KMS-11 (cell line): ENCODE measurements at regions not wholly inside any gene's neighbourhood (a gene's known extent, or its start where the extent isn't known, plus 50 kb on each side); places are given as distances from the start of the nearest gene placed in this dataset.
A peak's percentile ranks its signal among the peaks of the same experiment; 100 is the strongest.

Source experiments
- H2AFZ ChIP-seq: fragments of 200-600 bp; sonication (generic); 2 replicates; pipeline ENCODE4 v1.6.1; 2016; ENCODE audit warnings: antibody characterized with exemption, mixed run types, low read depth
- H3K27ac ChIP-seq: fragments of 200-600 bp; sonication (generic); 2 replicates; pipeline ENCODE4 v1.6.1; 2016; ENCODE audit warnings: mild to moderate bottlenecking, mixed run types
- H3K27me3 ChIP-seq: fragments of 200-600 bp; sonication (generic); 2 replicates; pipeline ENCODE4 v1.6.1; 2017; ENCODE audit warnings: mild to moderate bottlenecking, low read depth, mixed run types, moderate library complexity; ENCODE audit not compliant: insufficient read depth
- H3K36me3 ChIP-seq: fragments of 200-600 bp; sonication (generic); 2 replicates; pipeline ENCODE4 v1.6.1; 2017; ENCODE audit warnings: mild to moderate bottlenecking, mixed run types; ENCODE audit not compliant: insufficient read depth
- H3K4me1 ChIP-seq: fragments of 200-600 bp; sonication (generic); 2 replicates; pipeline ENCODE4 v1.6.1; 2016; ENCODE audit warnings: mild to moderate bottlenecking, low read depth, mixed run types; ENCODE audit not compliant: poor library complexity, severe bottlenecking
- H3K4me2 ChIP-seq: fragments of 200-600 bp; sonication (generic); 2 replicates; pipeline ENCODE4 v1.7.0; 2016; ENCODE audit warnings: mild to moderate bottlenecking, mixed run types
- H3K4me3 ChIP-seq: fragments of 200-600 bp; sonication (generic); IDR thresholded peaks from 2 replicates; pipeline ENCODE4 v1.6.1; 2017; ENCODE audit warnings: low read depth, low read length, mixed read lengths; ENCODE audit not compliant: insufficient read depth
- H3K79me2 ChIP-seq: fragments of 200-600 bp; sonication (generic); 2 replicates; pipeline ENCODE4 v1.6.1; 2016; ENCODE audit warnings: low read depth, mixed run types; ENCODE audit not compliant: insufficient read depth
- H3K9ac ChIP-seq: fragments of 200-600 bp; sonication (generic); 2 replicates; pipeline ENCODE4 v1.6.1; 2016; ENCODE audit warnings: mild to moderate bottlenecking, mixed run types
- H4K20me1 ChIP-seq: fragments of 200-600 bp; sonication (generic); 2 replicates; pipeline ENCODE4 v1.6.1; 2016; ENCODE audit warnings: mild to moderate bottlenecking, mixed run types; ENCODE audit not compliant: insufficient read depth
- TF ChIP-seq, protein P1 (sequence below): fragments of 200-600 bp; sonication (generic); conservative IDR thresholded peaks from 2 replicates; pipeline ENCODE4 v1.6.1; 2017; ENCODE audit warnings: low read depth, mild to moderate bottlenecking, antibody characterized with exemption, low read length, moderate library complexity, mixed read lengths

DNA sequence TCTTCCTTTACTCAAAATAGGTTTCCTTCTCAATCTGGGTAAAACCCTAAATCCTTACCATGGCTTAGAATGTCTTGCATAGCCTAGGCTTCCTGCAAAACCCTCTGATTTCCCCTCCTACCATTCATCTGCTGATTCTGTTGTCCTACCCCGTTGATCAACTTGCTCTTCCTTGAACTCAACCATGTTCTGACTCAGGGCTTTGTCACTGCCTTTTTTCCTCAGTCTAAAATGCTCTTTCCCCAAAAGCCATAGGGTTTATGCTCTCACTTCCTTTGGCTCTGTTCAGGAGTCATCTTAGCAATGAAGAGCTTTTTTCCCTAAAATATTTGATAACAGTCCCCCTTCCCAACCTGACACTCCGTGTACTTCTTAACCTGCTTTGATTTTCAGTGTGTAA is 79.4 kb upstream of the IZUMO3 start:
- H3K4me3 ChIP-seq = no peak overlapping the region
- H3K36me3 ChIP-seq = no peaks in the 10 kb centered on the region
- TF ChIP-seq, protein P1, sequence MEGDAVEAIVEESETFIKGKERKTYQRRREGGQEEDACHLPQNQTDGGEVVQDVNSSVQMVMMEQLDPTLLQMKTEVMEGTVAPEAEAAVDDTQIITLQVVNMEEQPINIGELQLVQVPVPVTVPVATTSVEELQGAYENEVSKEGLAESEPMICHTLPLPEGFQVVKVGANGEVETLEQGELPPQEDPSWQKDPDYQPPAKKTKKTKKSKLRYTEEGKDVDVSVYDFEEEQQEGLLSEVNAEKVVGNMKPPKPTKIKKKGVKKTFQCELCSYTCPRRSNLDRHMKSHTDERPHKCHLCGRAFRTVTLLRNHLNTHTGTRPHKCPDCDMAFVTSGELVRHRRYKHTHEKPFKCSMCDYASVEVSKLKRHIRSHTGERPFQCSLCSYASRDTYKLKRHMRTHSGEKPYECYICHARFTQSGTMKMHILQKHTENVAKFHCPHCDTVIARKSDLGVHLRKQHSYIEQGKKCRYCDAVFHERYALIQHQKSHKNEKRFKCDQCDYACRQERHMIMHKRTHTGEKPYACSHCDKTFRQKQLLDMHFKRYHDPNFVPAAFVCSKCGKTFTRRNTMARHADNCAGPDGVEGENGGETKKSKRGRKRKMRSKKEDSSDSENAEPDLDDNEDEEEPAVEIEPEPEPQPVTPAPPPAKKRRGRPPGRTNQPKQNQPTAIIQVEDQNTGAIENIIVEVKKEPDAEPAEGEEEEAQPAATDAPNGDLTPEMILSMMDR = no peak
- H3K4me1 ChIP-seq = no peaks in the 10 kb centered on the region
- no peak overlapping the region for H2AFZ ChIP-seq
- no peaks in the 10 kb centered on the region for H3K79me2 ChIP-seq
- no peaks in the 10 kb centered on the region for H3K27me3 ChIP-seq
- no peak overlapping the region for H3K27ac ChIP-seq
- H3K9ac ChIP-seq = no peak overlapping the region
- H3K4me2 ChIP-seq = no peak overlapping the region
- H4K20me1 ChIP-seq = no peaks in the 10 kb centered on the region

DNA sequence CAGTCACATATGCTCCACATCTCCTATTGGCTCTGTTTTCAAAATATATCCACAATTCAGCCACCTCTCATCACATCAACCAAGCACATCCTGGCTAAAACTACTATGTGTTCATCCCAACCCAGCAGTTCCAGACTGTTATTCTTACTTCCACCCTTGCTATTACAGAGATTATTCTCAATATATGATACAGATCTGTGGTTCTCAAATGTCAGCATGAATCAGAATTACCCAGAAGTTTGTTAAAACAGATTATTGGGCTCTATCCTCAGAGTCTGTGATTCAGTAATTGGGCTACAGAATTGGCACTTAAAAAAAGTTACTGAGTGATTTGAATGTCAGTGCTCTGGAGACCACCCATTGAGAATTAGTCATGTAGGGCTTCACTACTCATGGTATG is 78.8 kb upstream of the IZUMO3 start:
- Histone ChIP-seq H4K20me1 (no peaks in the 10 kb centered on the region), H3K4me3 (no peak overlapping the region), H3K4me1 (no peaks in the 10 kb centered on the region), H3K27me3 (no peaks in the 10 kb centered on the region), H2AFZ (no peak overlapping the region), H3K27ac (no peak overlapping the region), H3K36me3 (no peaks in the 10 kb centered on the region), H3K79me2 (no peaks in the 10 kb centered on the region), H3K4me2 (no peak overlapping the region), H3K9ac (no peak overlapping the region)
- TF ChIP-seq, protein P1 = no peak

DNA sequence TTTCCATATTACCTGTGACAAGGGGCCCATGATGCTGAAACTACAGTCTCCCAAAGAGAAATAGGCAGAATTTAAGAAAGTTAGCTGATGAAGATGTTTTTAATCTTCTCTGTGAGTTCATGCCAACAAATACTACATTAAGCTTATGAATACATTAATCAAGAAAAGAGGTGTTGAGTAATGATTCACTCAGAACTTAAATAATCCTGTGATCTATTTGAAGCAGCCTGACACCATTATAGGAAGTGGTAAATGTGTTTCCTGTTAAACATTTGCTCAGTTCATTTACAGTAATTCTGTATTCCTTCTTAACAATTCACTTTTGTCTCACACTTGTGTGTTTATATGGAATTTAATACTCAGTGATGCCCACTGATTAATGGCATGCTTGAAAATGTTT is 75.0 kb upstream of the IZUMO3 start:
- H3K4me1 ChIP-seq = no peaks in the 10 kb centered on the region
- H3K27me3 ChIP-seq = no peaks in the 10 kb centered on the region
- H2AFZ ChIP-seq = no peak overlapping the region
- H3K27ac ChIP-seq = no peak overlapping the region
- no peaks in the 10 kb centered on the region for H4K20me1 ChIP-seq
- H3K9ac ChIP-seq = no peak overlapping the region
- no peaks in the 10 kb centered on the region for H3K36me3 ChIP-seq
- H3K79me2 ChIP-seq = no peaks in the 10 kb centered on the region
- TF ChIP-seq, protein P1 = no peak
- H3K4me2 ChIP-seq = no peak overlapping the region
- H3K4me3 ChIP-seq = no peak overlapping the region

GRCh38 chr9:24616863-24617262 is 71.2 kb upstream of the IZUMO3 start:
- Histone ChIP-seq H3K4me3 (no peak overlapping the region), H3K36me3 (no peaks in the 10 kb centered on the region), H3K4me1 (no peaks in the 10 kb centered on the region), H4K20me1 (no peaks in the 10 kb centered on the region), H3K79me2 (no peaks in the 10 kb centered on the region), H3K27ac (no peak overlapping the region), H3K9ac (no peak overlapping the region), H3K27me3 (no peaks in the 10 kb centered on the region), H3K4me2 (no peak overlapping the region), H2AFZ (no peak overlapping the region)
- TF ChIP-seq, protein P1 = no peak

GRCh38 chr9:24614070-24614469 is 68.4 kb upstream of the IZUMO3 start:
- Histone ChIP-seq H3K36me3 (no peaks in the 10 kb centered on the region), H2AFZ (no peak overlapping the region), H3K4me1 (no peaks in the 10 kb centered on the region)

More at GRCh38 chr9:24614070-24614469, 68.4 kb upstream of the IZUMO3 start:
- H3K9ac ChIP-seq = no peak overlapping the region
- H3K27me3 ChIP-seq = no peaks in the 10 kb centered on the region
- H3K79me2 ChIP-seq = no peaks in the 10 kb centered on the region
- H3K4me2 ChIP-seq = no peak overlapping the region
- H3K27ac ChIP-seq = no peak overlapping the region
- no peaks in the 10 kb centered on the region for H4K20me1 ChIP-seq
- no peak overlapping the region for H3K4me3 ChIP-seq
- TF ChIP-seq, protein P1 = 0 out of 2 replicates have a peak, but pooled peaks have one; percentile 19
